ENCODE measurements at regions not wholly inside any gene's neighbourhood (a gene's known extent, or its start where the extent isn't known, plus 50 kb on each side); places are given as distances from the start of the nearest gene placed in this dataset.
A peak's percentile ranks its signal among the peaks of the same experiment; 100 is the strongest.

- DNase-seq, result no peak
Measured at GRCh38 chr14:53330441-53330840, 177.3 kb upstream of the DDHD1 start.

GRCh38 chr14:53328841-53329240 lies 175.7 kb upstream of the DDHD1 start:
- no peak for DNase-seq

GRCh38 chr14:53327716-53328115 lies 174.6 kb upstream of the DDHD1 start:
- no peak for DNase-seq

- no peak for DNase-seq
Measured at GRCh38 chr14:53325176-53325806, 172.2 kb upstream of the DDHD1 start.

GRCh38 chr14:53316504-53316903 lies 163.4 kb upstream of the DDHD1 start:
- DNase-seq, result no peak

- no peak for DNase-seq
Measured at GRCh38 chr14:53310412-53310811, 157.3 kb upstream of the DDHD1 start.

GRCh38 chr14:53306911-53307310 lies 153.8 kb upstream of the DDHD1 start:
- no peak for DNase-seq

- DNase-seq, result peak; percentile 31 to 41
Measured at GRCh38 chr14:53306267-53306721, 153.2 kb upstream of the DDHD1 start.

GRCh38 chr14:53304726-53305381 lies 151.7 kb upstream of the DDHD1 start:
- no peak for DNase-seq

GRCh38 chr14:53295985-53296582 lies 143.0 kb upstream of the DDHD1 start:
- DNase-seq, result no peak

GRCh38 chr14:53295372-53295771 lies 142.2 kb upstream of the DDHD1 start:
- DNase-seq, result no peak

- no peak for DNase-seq
Measured at GRCh38 chr14:53286301-53286700, 133.2 kb upstream of the DDHD1 start.

- no peak for DNase-seq
Measured at GRCh38 chr14:53285821-53286220, 132.7 kb upstream of the DDHD1 start.

- DNase-seq, result no peak
Measured at GRCh38 chr14:53285064-53285463, 131.9 kb upstream of the DDHD1 start.

- no peak for DNase-seq
Measured at GRCh38 chr14:53278602-53279506, 125.7 kb upstream of the DDHD1 start.

- DNase-seq, result no peak
Measured at GRCh38 chr14:53273671-53274072, 120.5 kb upstream of the DDHD1 start.

GRCh38 chr14:53265025-53265424 lies 111.9 kb upstream of the DDHD1 start:
- DNase-seq, result no peak

GRCh38 chr14:53260928-53261327 lies 107.8 kb upstream of the DDHD1 start:
- no peak for DNase-seq

GRCh38 chr14:53260286-53260685 lies 107.2 kb upstream of the DDHD1 start:
- no peak for DNase-seq

GRCh38 chr14:53252141-53252540 lies 99.0 kb upstream of the DDHD1 start:
- DNase-seq, result no peak

GRCh38 chr14:53249059-53249458 lies 95.9 kb upstream of the DDHD1 start:
- no peak for DNase-seq

- no peak for DNase-seq
Measured at GRCh38 chr14:53247596-53248370, 94.7 kb upstream of the DDHD1 start.

All from stimulated activated CD4-positive, alpha-beta T cell treated with anti-CD3 and anti-CD28 coated beads, Interleukin-4, amount 100 ng/mL, for 4 hours (primary cell).